ENCODE measurements at regions not wholly inside any gene's neighbourhood (a gene's known extent, or its start where the extent isn't known, plus 50 kb on each side); places are given as distances from the start of the nearest gene placed in this dataset.

GRCh38 chr4:153076861-153077260 is 127.4 kb upstream of the TRIM2 start:
- TF ChIP-seq YY1 (IDR thresholded peaks at IDR 0.05; ENCODE audit: insufficient read depth, insufficient read length) (no peak), SUZ12 (IDR thresholded peaks at IDR 0.05; ENCODE audit: extremely low read depth, insufficient read depth, insufficient read length) (no peak)
